Keratinocyte (primary cell): ENCODE measurements at regions not wholly inside any gene's neighbourhood (a gene's known extent, or its start where the extent isn't known, plus 50 kb on each side); places are given as distances from the start of the nearest gene placed in this dataset.

ENCODE experiments used
- DNase-seq: peaks from one replicate; pipeline ENCODE4 v3.0.0-alpha.2; 2011; ENCODE audit warnings: low read depth, missing footprints, low spot score
- FAIRE-seq: peaks from 2 replicates; lab custom pipeline; 2011; peaks lifted over from hg19 to GRCh38; lab: Jason Lieb, UNC
- H2AFZ ChIP-seq: 2 replicates; pipeline ENCODE4 v1.6.0; 2012; ENCODE audit warnings: low read length, control low read depth, inconsistent platforms; ENCODE audit not compliant: control insufficient read depth
- H3K27ac ChIP-seq: 2 replicates; pipeline ENCODE4 v1.5.1; 2011; ENCODE audit warnings: low read length; ENCODE audit not compliant: control insufficient read depth, insufficient read depth
- H3K27me3 ChIP-seq: 3 replicates; pipeline ENCODE4 v1.6.0; 2011; ENCODE audit warnings: low read length; ENCODE audit not compliant: control insufficient read depth, insufficient read depth; ENCODE audit errors: extremely low read depth
- H3K36me3 ChIP-seq, 2 experiments: 2 replicates in 1 of 2; 3 replicates in 1 of 2; pipeline ENCODE4 v1.5.1; 2011; ENCODE audit warnings: low read length in 2 of 2, mild to moderate bottlenecking in 1 of 2; ENCODE audit not compliant: control insufficient read depth in 2 of 2, insufficient read depth in 2 of 2; ENCODE audit errors: extremely low read depth in 1 of 2
- H3K4me1 ChIP-seq: 3 replicates; pipeline ENCODE4 v1.5.1; 2011; ENCODE audit warnings: low read length; ENCODE audit not compliant: control insufficient read depth, insufficient read depth; ENCODE audit errors: extremely low read depth
- H3K4me2 ChIP-seq: 3 replicates; pipeline ENCODE4 v1.6.0; 2011; ENCODE audit warnings: low read depth, low read length; ENCODE audit not compliant: control insufficient read depth, insufficient read depth; ENCODE audit errors: extremely low read depth
- H3K4me3 ChIP-seq, 3 experiments: fragments of 200-600 bp in 1 of 3; sonication (generic) in 1 of 3; 2 replicates in 2 of 3; 3 replicates in 1 of 3; pipeline ENCODE4 v1.5.1; 2011 to 2016; ENCODE audit warnings: low read length in 3 of 3, mild to moderate bottlenecking in 3 of 3, control low read depth in 2 of 3, inconsistent platforms in 1 of 3, low read depth in 1 of 3, mixed read lengths in 1 of 3, mixed run types in 1 of 3, moderate library complexity in 1 of 3; ENCODE audit not compliant: control insufficient read depth in 2 of 3, insufficient read depth in 2 of 3; ENCODE audit errors: extremely low read depth in 1 of 3
- H3K79me2 ChIP-seq: 2 replicates; pipeline ENCODE4 v1.6.0; 2012; ENCODE audit warnings: low read length; ENCODE audit not compliant: control insufficient read depth, insufficient read depth
- H3K9ac ChIP-seq: 3 replicates; pipeline ENCODE4 v1.6.0; 2011; ENCODE audit warnings: low read length; ENCODE audit not compliant: control insufficient read depth, insufficient read depth; ENCODE audit errors: extremely low read depth
- H3K9me1 ChIP-seq: 3 replicates; pipeline ENCODE4 v1.6.0; 2011; ENCODE audit warnings: low read length; ENCODE audit not compliant: control insufficient read depth, insufficient read depth; ENCODE audit errors: extremely low read depth
- H3K9me3 ChIP-seq: 2 replicates; pipeline ENCODE4 v1.5.1; 2012; ENCODE audit warnings: low read depth, low read length; ENCODE audit not compliant: control insufficient read depth
- H4K20me1 ChIP-seq: 3 replicates; pipeline ENCODE4 v1.6.0; 2011; ENCODE audit warnings: low read length; ENCODE audit not compliant: control insufficient read depth, insufficient read depth; ENCODE audit errors: extremely low read depth
- EZH2 ChIP-seq: IDR thresholded peaks from one replicate; pipeline ENCODE4 v1.6.1; 2012; ENCODE audit warnings: inconsistent platforms, mild to moderate bottlenecking, low read length, moderate library complexity
- dilution Hi-C: fragments of 300-500 bp; cut with MboI; formaldehyde crosslinking; loops from one replicate; pipeline ENCODE4 v1.7.0; 2020; ENCODE audit warnings: low sequenced_read_pairs; ENCODE audit not compliant: extremely low pct_ligation_motif_present
- TF ChIP-seq, protein P1 (sequence below), 3 experiments: IDR thresholded peaks in 1 of 3; conservative IDR thresholded peaks in 1 of 3; optimal IDR thresholded peaks in 1 of 3; 2 replicates in 2 of 3; 3 replicates in 1 of 3; pipeline versions ENCODE3 to v1.5.1; 2011; ENCODE audit warnings: low read length in 3 of 3, mild to moderate bottlenecking in 3 of 3, moderate library complexity in 2 of 3, control low read depth in 1 of 3, inconsistent platforms in 1 of 3; ENCODE audit not compliant: insufficient read depth in 2 of 3; ENCODE audit errors: extremely low read depth in 1 of 3

GRCh38 chr10:78894089-78894840 is 174.5 kb upstream of the ZMIZ1 start:
- Histone ChIP-seq H2AFZ (no peak overlapping the region), H3K9me3 (no peaks in the 10 kb centered on the region), H3K27ac (no peak overlapping the region), H3K4me1 (peaks cover 5% of the 10 kb centered on the region), H3K36me3 (no peaks in the 10 kb centered on the region), H4K20me1 (no peaks in the 10 kb centered on the region), H3K9ac (no peak overlapping the region), H3K4me2 (no peak overlapping the region), H3K9me1 (no peaks in the 10 kb centered on the region), H3K27me3 (peaks cover 2% of the 10 kb centered on the region), H3K4me3 (no peak overlapping the region), H3K79me2 (no peaks in the 10 kb centered on the region)
- DNase-seq: no peak
- no peak for FAIRE-seq
- dilution Hi-C loops: no loop called here
- TF ChIP-seq EZH2: no peak
- TF ChIP-seq, protein P1, sequence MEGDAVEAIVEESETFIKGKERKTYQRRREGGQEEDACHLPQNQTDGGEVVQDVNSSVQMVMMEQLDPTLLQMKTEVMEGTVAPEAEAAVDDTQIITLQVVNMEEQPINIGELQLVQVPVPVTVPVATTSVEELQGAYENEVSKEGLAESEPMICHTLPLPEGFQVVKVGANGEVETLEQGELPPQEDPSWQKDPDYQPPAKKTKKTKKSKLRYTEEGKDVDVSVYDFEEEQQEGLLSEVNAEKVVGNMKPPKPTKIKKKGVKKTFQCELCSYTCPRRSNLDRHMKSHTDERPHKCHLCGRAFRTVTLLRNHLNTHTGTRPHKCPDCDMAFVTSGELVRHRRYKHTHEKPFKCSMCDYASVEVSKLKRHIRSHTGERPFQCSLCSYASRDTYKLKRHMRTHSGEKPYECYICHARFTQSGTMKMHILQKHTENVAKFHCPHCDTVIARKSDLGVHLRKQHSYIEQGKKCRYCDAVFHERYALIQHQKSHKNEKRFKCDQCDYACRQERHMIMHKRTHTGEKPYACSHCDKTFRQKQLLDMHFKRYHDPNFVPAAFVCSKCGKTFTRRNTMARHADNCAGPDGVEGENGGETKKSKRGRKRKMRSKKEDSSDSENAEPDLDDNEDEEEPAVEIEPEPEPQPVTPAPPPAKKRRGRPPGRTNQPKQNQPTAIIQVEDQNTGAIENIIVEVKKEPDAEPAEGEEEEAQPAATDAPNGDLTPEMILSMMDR (optimal IDR thresholded peaks at IDR 0.05 in 1 of 3, IDR thresholded peaks at IDR 0.05 in 1 of 3, conservative IDR thresholded peaks at IDR 0.05 in 1 of 3; ENCODE audit: extremely low read depth in 1 of 3, insufficient read depth in 2 of 3, low read length in 3 of 3): no peak

DNA sequence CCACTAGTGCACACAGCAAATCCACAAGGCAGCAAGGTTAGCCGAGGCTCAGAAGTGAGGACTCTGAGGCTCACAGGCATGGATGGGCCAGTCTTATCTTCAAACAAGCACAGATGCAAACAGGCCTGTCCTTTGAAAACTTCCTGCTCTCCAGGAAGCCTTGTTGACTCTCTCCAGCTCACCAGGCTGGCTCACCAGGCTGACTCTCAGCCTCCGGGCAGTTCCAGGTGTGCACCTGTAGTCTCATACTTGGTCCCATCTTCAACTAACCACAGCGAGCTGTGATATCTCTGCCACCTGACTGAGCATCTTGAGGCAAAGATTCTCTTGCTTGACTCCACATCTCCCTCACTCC is 173.9 kb upstream of the ZMIZ1 start:
- no peak overlapping the region for H3K4me2 ChIP-seq
- no peaks in the 10 kb centered on the region for H3K9me3 ChIP-seq
- no peak overlapping the region for H3K4me3 ChIP-seq
- H4K20me1 ChIP-seq: no peaks in the 10 kb centered on the region
- peaks cover 2% of the 10 kb centered on the region for H3K27me3 ChIP-seq
- H3K27ac ChIP-seq: no peak overlapping the region
- no peak overlapping the region for H3K9ac ChIP-seq
- dilution Hi-C loops: no loop called here
- H3K36me3 ChIP-seq: no peaks in the 10 kb centered on the region
- H3K79me2 ChIP-seq: no peaks in the 10 kb centered on the region
- no peak overlapping the region for H2AFZ ChIP-seq
- DNase-seq (no peak), FAIRE-seq (no peak)
- TF ChIP-seq EZH2: no peak
- TF ChIP-seq, protein P1 (optimal IDR thresholded peaks at IDR 0.05 in 1 of 3, IDR thresholded peaks at IDR 0.05 in 1 of 3, conservative IDR thresholded peaks at IDR 0.05 in 1 of 3; ENCODE audit: extremely low read depth in 1 of 3, insufficient read depth in 2 of 3, low read length in 3 of 3): no peak
- no peaks in the 10 kb centered on the region for H3K9me1 ChIP-seq
- peaks cover 5% of the 10 kb centered on the region for H3K4me1 ChIP-seq
